ENCODE measurements at regions not wholly inside any gene's neighbourhood (a gene's known extent, or its start where the extent isn't known, plus 50 kb on each side); places are given as distances from the start of the nearest gene placed in this dataset.

DNA sequence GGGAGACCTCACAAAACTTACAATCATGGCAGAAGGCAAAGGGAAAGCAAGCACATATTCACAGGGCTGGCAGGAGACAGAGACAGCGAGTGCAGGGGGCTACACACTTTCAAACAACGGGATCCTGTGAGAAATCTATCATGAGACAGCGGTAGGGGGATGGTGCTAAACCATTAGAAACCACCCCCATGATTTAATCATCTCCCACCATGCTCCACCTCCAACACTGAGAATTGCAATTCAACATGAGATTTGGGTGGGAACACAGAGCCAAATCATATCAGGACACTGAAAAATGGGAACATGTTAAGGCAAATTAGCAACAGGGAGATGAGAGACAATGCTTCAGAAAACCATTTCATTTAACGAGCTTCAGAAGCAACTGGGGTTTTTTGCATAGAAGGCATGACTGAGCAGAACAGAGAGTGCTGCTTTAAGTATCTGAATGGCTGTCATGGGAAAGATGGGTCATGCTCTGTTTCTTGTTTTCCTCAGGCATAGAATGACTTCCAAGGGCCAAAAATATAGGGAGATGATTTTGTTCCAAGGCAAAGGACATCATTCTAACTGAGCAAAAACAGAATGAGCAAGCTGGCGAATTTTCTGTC lies 100.8 kb upstream of the MAP2 start:
- Histone ChIP-seq H3K4me2 (no peak overlapping the region), H3K27me3 (no peaks in the 10 kb centered on the region), H3K27ac (no peak overlapping the region), H3K4me1 (ENCODE audit: insufficient read depth) (no peaks in the 10 kb centered on the region), H3K79me2 (no peaks in the 10 kb centered on the region), H2AFZ (no peak overlapping the region), H3K4me3 (no peak overlapping the region), H4K20me1 (ENCODE audit: insufficient read depth, poor library complexity, severe bottlenecking) (no peaks in the 10 kb centered on the region), H3K36me3 (replicated peaks; ENCODE audit: insufficient read depth, low read depth) (no peaks in the 10 kb centered on the region), H3K9me3 (ENCODE audit: low read depth) (no peaks in the 10 kb centered on the region), H3K9me2 (replicated peaks; ENCODE audit: insufficient read depth) (no peaks in the 10 kb centered on the region)
- 86% methylated on average over 5 of the region's 5 CpGs for WGBS (ENCODE audit: low lambda C conversion rate, missing lambda C conversion rate)
- no peak for DNase-seq (ENCODE audit: low spot score)
- TF ChIP-seq EZH2 (IDR thresholded peaks at IDR 0.05; ENCODE audit: borderline replicate concordance) (no peak), EZH2phosphoT487 (IDR thresholded peaks at IDR 0.05; ENCODE audit: low read depth, severe bottlenecking, unreplicated experiment) (no peak)
- TF ChIP-seq, protein P1, sequence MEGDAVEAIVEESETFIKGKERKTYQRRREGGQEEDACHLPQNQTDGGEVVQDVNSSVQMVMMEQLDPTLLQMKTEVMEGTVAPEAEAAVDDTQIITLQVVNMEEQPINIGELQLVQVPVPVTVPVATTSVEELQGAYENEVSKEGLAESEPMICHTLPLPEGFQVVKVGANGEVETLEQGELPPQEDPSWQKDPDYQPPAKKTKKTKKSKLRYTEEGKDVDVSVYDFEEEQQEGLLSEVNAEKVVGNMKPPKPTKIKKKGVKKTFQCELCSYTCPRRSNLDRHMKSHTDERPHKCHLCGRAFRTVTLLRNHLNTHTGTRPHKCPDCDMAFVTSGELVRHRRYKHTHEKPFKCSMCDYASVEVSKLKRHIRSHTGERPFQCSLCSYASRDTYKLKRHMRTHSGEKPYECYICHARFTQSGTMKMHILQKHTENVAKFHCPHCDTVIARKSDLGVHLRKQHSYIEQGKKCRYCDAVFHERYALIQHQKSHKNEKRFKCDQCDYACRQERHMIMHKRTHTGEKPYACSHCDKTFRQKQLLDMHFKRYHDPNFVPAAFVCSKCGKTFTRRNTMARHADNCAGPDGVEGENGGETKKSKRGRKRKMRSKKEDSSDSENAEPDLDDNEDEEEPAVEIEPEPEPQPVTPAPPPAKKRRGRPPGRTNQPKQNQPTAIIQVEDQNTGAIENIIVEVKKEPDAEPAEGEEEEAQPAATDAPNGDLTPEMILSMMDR (IDR thresholded peaks at IDR 0.05; ENCODE audit: poor library complexity) = no peak

DNA sequence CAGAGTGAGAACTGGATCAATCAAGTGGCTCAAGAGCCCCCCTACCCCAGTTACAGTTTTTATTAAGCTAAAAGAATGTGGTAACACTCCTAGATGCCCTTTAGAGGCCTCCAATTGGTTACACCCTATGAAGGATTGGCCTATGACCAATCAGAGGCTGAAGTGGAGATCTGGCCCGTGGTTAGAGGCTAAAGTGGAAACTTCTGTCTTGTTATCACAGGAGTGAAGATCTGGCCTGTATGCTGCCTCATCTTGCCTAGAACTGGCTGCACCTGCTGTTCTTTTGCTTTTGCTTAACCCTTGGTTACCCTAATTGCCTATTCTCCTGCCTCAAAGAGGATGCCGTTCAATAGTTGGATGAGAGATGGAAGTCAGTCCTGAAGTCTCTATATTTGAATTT lies 100.1 kb upstream of the MAP2 start:
- H3K27me3 ChIP-seq = no peaks in the 10 kb centered on the region
- TF ChIP-seq EZH2phosphoT487 (IDR thresholded peaks at IDR 0.05; ENCODE audit: low read depth, severe bottlenecking, unreplicated experiment) (no peak), EZH2 (IDR thresholded peaks at IDR 0.05; ENCODE audit: borderline replicate concordance) (no peak)
- TF ChIP-seq, protein P1 (IDR thresholded peaks at IDR 0.05; ENCODE audit: poor library complexity) = no peak
- H3K9me3 ChIP-seq (ENCODE audit: low read depth) = no peaks in the 10 kb centered on the region
- no peak for DNase-seq (ENCODE audit: low spot score)
- 86% methylated on average over 2 of the region's 2 CpGs for WGBS (ENCODE audit: low lambda C conversion rate, missing lambda C conversion rate)
- no peaks in the 10 kb centered on the region for H3K36me3 ChIP-seq (replicated peaks; ENCODE audit: insufficient read depth, low read depth)
- H3K27ac ChIP-seq = no peak overlapping the region
- H3K4me1 ChIP-seq (ENCODE audit: insufficient read depth) = no peaks in the 10 kb centered on the region
- no peak overlapping the region for H3K4me2 ChIP-seq
- no peaks in the 10 kb centered on the region for H4K20me1 ChIP-seq (ENCODE audit: insufficient read depth, poor library complexity, severe bottlenecking)
- no peaks in the 10 kb centered on the region for H3K9me2 ChIP-seq (replicated peaks; ENCODE audit: insufficient read depth)
- no peak overlapping the region for H2AFZ ChIP-seq
- H3K4me3 ChIP-seq = no peak overlapping the region
- H3K79me2 ChIP-seq = no peaks in the 10 kb centered on the region

DNA sequence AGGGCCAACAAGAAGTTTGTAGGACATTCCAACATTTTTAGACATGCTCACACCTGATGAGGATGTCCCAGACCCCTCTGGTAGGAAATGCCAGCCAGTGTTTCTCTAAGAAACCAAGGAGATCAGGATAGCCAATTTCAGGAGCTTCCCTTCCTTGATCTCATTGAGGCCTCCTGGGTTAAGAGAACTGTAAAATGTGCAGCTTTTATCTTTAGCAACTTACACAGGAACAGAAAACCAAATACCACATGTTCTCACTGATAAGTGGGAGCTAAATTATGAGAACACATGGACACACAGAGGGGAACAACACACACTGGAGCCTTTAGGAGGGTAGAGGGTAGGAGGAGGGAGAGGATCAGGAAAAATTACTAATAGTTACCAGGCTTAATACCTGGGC lies 99.6 kb upstream of the MAP2 start:
- no peaks in the 10 kb centered on the region for H3K4me1 ChIP-seq (ENCODE audit: insufficient read depth)
- no peaks in the 10 kb centered on the region for H4K20me1 ChIP-seq (ENCODE audit: insufficient read depth, poor library complexity, severe bottlenecking)
- no peak overlapping the region for H2AFZ ChIP-seq
- no peak overlapping the region for H3K4me3 ChIP-seq
- H3K9me3 ChIP-seq (ENCODE audit: low read depth) = no peaks in the 10 kb centered on the region
- no peak overlapping the region for H3K4me2 ChIP-seq
- TF ChIP-seq EZH2 (IDR thresholded peaks at IDR 0.05; ENCODE audit: borderline replicate concordance) (no peak), EZH2phosphoT487 (IDR thresholded peaks at IDR 0.05; ENCODE audit: low read depth, severe bottlenecking, unreplicated experiment) (no peak)
- TF ChIP-seq, protein P1 (IDR thresholded peaks at IDR 0.05; ENCODE audit: poor library complexity) = no peak
- no peaks in the 10 kb centered on the region for H3K9me2 ChIP-seq (replicated peaks; ENCODE audit: insufficient read depth)
- no peaks in the 10 kb centered on the region for H3K79me2 ChIP-seq
- DNase-seq (ENCODE audit: low spot score) = no peak
- no peak overlapping the region for H3K27ac ChIP-seq
- no peaks in the 10 kb centered on the region for H3K36me3 ChIP-seq (replicated peaks; ENCODE audit: insufficient read depth, low read depth)
- no peaks in the 10 kb centered on the region for H3K27me3 ChIP-seq
